Neutrophil (primary cell): ENCODE measurements at regions not wholly inside any gene's neighbourhood (a gene's known extent, or its start where the extent isn't known, plus 50 kb on each side); places are given as distances from the start of the nearest gene placed in this dataset.

Experiments used
- H3K27ac ChIP-seq: fragments of 200-600 bp; sonication (generic); 2 replicates; pipeline ENCODE4 v1.5.1; 2016; ENCODE audit warnings: mild to moderate bottlenecking, moderate library complexity
- H3K27me3 ChIP-seq: fragments of 200-600 bp; sonication (generic); 2 replicates; pipeline ENCODE4 v1.6.0; 2016; ENCODE audit warnings: mild to moderate bottlenecking
- H3K36me3 ChIP-seq: fragments of 200-600 bp; sonication (generic); 2 replicates; pipeline ENCODE4 v1.5.1; 2017
- H3K4me1 ChIP-seq, 2 experiments: fragments of 200-600 bp in 1 of 2; sonication (generic) in 1 of 2; 1 replicate in 1 of 2; 2 replicates in 1 of 2; pipeline versions ENCODE4 v1.5.1 to v1.6.1; 2013 to 2016; ENCODE audit warnings: low read depth in 1 of 2, low read length in 1 of 2, mild to moderate bottlenecking in 1 of 2, moderate library complexity in 1 of 2; ENCODE audit not compliant: control insufficient read depth in 1 of 2, insufficient read depth in 1 of 2
- H3K4me3 ChIP-seq, 2 experiments: fragments of 200-600 bp in 1 of 2; sonication (generic) in 1 of 2; 1 replicate in 1 of 2; 2 replicates in 1 of 2; pipeline ENCODE4 v1.5.1; 2013 to 2016; ENCODE audit warnings: low read depth in 1 of 2, low read length in 1 of 2, mild to moderate bottlenecking in 1 of 2, moderate library complexity in 1 of 2
- H3K9me3 ChIP-seq: fragments of 200-600 bp; sonication (generic); 2 replicates; pipeline ENCODE4 v1.5.1; 2016
- CTCF ChIP-seq: fragments of 200-600 bp; sonication (generic); IDR thresholded peaks from 2 replicates; pipeline ENCODE4 v1.5.1; 2016; ENCODE audit warnings: antibody characterized with exemption

DNA sequence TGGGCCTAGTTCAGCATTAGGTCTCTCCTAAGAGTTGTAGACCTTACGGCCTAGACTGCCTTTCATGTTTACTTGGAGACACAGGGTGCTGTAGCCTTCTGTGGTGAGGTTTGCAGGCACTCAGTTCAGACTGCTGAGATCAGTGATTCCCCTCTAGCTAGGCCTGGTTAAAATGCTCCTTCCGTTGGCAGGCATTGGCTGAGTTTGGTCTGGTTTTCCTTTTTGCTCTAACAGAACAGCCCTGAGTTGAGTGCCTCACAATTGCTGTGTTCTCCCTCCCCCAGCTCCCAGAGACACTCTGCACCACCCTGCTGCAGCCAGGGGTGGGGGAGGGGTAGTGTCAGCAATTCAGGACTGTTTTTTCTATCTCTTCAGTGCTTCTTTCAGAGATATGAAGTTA lies 178.9 kb upstream of the DYRK2 start:
- TF ChIP-seq CTCF, result no peak
- no peaks in the 10 kb centered on the region for H3K36me3 ChIP-seq
- no peaks in the 10 kb centered on the region for H3K9me3 ChIP-seq
- H3K4me1 ChIP-seq, result no peaks in the 10 kb centered on the region
- H3K4me3 ChIP-seq, result no peak overlapping the region
- no peak overlapping the region for H3K27ac ChIP-seq
- H3K27me3 ChIP-seq, result peaks cover 12% of the 10 kb centered on the region

DNA sequence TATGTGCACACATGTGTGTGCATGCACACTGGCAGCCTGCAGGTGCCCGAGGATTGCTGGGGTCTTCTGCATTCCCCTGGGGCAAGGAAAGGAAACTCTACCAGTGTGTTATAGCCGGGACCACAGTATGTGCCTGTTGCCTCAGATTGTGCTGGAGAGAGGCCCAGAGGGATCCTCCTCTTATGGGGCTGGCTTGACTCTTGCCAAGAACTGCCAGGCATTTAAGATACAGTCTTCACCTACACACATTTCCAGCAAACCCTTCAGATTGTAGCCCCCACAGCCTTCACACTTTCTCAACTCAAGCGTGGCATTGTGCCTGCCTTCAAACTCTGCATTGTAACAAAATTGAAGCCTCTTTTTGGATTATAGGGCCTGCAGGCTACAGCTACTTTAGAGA lies 176.7 kb upstream of the DYRK2 start:
- no peaks in the 10 kb centered on the region for H3K4me1 ChIP-seq
- TF ChIP-seq CTCF, result no peak
- H3K4me3 ChIP-seq, result no peak overlapping the region
- H3K27ac ChIP-seq, result no peak overlapping the region
- H3K27me3 ChIP-seq, result peaks cover 23% of the 10 kb centered on the region
- no peaks in the 10 kb centered on the region for H3K9me3 ChIP-seq
- H3K36me3 ChIP-seq, result no peaks in the 10 kb centered on the region

- Histone ChIP-seq H3K27me3 (peaks cover 23% of the 10 kb centered on the region), H3K27ac (no peak overlapping the region), H3K36me3 (no peaks in the 10 kb centered on the region), H3K9me3 (no peaks in the 10 kb centered on the region), H3K4me1 (no peaks in the 10 kb centered on the region), H3K4me3 (no peak overlapping the region)
- no peak for TF ChIP-seq CTCF
Measured at GRCh38 chr12:67472539-67472938, 176.0 kb upstream of the DYRK2 start.

- no peak overlapping the region for H3K27ac ChIP-seq
- no peaks in the 10 kb centered on the region for H3K4me1 ChIP-seq
- TF ChIP-seq CTCF, result no peak
- H3K9me3 ChIP-seq, result no peaks in the 10 kb centered on the region
- H3K27me3 ChIP-seq, result peaks cover 33% of the 10 kb centered on the region
- no peak overlapping the region for H3K4me3 ChIP-seq
- H3K36me3 ChIP-seq, result no peaks in the 10 kb centered on the region
Measured at GRCh38 chr12:67474934-67475620, 173.5 kb upstream of the DYRK2 start.

DNA sequence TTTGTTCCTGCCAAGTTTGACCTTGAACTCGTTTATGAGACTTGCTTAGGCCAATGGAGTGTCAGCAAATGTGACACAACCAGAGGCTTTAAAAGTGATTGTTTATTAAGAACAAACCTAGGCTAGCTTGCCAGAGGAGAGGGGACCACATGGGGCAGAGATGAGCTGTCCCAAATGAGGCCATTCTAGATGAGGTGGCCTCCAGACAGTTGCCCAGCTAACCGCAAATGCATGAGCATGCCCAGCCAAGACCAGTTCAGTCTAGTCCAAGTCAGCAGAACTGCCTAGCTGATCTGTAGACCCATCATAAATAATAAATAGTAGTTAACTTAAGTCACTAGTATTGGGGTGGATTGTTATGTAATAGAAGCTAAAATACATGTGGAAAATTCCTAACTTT lies 172.8 kb upstream of the DYRK2 start:
- no peak for TF ChIP-seq CTCF
- Histone ChIP-seq H3K36me3 (no peaks in the 10 kb centered on the region), H3K27me3 (peaks cover 33% of the 10 kb centered on the region), H3K27ac (no peak overlapping the region), H3K4me3 (no peak overlapping the region), H3K9me3 (no peaks in the 10 kb centered on the region), H3K4me1 (no peaks in the 10 kb centered on the region)
